HG02885 (cell line): ENCODE measurements at regions not wholly inside any gene's neighbourhood (a gene's known extent, or its start where the extent isn't known, plus 50 kb on each side); places are given as distances from the start of the nearest gene placed in this dataset.

ENCODE experiments used
- ATAC-seq: cut with Tn5 transposase; IDR thresholded peaks from one replicate; pipeline ENCODE4 v1.9.1; 2021; ENCODE audit warnings: mild to moderate bottlenecking; ENCODE audit not compliant: unreplicated experiment, poor library complexity

DNA sequence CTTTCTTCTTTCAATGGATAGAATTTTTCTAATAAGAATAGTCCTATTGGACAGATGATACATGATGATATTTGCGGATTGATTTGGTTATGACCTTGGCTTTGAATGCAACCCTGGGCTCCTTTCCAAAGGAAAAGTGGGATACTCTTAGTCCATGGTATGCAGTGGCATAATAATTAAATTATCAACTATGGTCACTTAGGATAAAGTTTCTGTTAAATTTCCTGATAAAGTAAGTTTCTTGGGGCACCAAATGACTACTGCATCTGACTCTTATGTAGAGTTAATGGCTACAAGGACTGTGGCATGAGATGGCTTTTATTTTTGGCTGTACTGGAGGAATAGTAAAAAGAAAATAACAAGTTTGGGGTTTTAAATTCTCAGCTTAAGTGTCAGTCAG, 126.7 kb downstream of the QPCT start:
- ATAC-seq = no peak

DNA sequence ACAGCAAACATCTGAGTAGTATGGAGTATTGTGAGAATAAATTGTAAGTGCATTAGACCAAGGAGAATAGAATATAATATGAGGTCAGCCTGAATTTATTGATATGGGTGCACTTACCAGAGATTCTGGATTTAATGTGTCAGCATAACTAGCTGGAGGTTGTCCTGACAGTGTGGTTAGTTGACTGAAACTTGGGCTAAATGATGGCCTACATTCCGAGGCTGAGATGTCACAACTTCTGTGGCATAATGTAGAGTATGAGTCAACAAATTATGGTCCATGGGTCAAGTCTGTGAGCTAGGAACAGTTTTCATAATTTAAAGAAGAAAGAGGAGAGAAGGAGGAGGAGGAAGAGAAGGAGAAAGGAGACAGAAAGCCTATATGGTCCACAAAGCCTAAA, 127.6 kb downstream of the QPCT start:
- no peak for ATAC-seq

DNA sequence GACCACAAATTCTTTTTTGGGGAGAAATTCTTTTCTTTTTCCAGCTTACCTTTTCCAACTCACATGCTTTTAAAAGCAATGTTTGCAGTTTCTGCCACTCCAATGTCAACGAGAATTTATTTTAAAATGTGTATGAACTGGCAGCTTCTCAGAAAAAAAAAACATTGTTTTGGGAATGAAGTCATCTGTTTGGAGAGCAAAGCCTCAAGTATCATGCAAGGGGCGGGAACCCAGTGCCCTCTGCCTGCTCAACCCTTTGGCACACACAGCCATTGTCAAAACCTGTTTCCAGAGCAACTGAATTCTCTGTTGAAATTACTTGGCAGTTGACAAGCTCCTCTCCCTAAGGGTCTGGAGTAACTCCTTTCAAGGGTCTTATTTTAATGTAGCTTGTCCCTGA, 128.5 kb downstream of the QPCT start:
- ATAC-seq = no peak

DNA sequence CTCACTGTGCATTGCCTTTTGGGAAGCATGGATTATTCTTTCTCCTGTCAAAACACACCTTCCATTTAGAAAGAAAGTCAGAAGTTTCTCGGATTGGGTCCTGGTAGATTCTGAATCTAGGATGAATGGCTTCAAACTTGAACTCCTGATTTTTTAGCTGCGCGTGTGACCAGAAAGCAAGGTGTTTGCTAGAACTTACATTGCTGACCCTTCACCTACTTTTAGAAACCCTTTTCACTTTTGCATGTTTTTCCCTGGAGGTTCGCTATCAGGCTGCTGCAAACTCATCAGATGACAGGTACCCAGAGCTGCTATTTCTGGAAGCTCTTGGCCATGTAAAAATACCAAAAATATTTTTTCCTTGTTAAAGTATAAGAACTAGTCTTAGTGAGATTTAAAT, 132.0 kb downstream of the QPCT start:
- ATAC-seq = no peak

DNA sequence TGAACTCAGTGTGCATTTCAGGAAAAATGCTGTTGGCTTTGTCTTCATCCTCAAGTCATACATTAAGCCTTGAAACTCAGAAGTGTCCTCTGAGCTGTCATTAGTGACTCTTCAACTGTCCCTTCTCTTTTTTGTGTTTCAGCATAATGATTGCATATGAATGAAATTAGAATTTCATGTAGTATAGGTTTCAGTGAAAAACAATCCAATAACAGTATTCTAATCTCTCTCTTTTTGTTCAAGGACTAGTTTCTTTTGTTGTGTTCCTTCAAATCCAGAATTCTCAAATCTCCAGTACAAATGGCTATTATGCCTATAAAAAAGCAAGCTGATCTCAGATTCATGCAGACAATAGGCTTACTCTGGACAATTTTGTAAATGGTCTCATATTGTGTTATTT, 133.5 kb downstream of the QPCT start:
- ATAC-seq = no peak

DNA sequence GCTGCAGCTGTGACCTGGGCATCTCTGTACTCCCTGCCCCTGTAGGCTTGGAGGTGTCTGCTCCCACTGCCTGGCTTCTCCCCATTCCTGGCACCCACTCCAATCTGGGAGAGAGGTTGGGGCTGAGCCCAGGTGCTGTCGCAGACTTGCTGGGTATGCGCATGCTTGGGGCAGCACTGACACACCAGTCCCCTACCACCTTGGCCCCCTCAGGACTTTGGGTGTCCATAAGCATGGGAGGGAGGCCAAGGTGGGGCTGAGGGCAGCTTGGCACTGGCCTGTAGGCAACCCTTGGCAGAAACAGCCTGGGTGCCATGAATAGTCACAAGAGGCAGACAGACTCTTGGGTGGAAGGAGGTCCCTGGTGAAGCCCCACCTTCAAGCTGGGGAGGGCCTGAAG, 136.8 kb downstream of the QPCT start:
- ATAC-seq = no peak

DNA sequence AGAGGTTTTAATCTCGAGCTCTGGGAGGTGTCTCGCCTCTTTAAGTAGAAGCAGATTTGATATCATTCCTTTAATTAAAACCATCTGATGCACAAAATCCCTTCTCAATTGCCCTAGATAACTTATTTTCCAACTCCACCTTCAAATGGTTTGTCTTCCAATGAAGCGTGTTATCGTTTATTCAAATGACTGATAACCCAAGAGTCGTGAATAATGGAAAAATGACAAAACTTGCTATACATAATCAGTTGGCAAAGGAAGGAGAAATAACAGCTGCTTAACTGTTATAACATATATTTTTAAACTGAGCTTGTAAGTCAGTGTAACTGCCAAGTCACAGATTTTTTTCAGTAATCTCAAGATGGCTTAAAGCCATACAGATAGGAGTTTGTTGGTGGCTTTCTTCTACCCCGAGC, 144.6 kb downstream of the QPCT start:
- no peak for ATAC-seq

DNA sequence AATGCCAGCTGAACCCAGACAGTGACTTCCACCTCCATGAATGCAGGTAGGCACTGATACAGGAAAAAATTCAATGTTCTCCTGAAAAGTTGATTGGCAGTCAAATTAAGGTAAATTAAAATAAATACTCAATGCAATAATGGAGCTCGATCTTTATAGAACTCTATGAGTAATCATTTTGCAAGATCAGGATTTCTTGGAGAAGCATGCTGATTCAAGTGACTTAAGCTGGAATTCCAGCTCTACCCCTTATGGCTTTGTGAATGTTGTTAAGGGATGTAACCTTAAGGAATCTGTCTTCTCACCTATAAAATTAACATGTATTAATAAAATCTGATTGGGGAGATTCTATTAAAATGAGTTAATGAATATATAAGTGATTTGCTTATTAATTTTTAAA, 145.1 kb downstream of the QPCT start:
- no peak for ATAC-seq

DNA sequence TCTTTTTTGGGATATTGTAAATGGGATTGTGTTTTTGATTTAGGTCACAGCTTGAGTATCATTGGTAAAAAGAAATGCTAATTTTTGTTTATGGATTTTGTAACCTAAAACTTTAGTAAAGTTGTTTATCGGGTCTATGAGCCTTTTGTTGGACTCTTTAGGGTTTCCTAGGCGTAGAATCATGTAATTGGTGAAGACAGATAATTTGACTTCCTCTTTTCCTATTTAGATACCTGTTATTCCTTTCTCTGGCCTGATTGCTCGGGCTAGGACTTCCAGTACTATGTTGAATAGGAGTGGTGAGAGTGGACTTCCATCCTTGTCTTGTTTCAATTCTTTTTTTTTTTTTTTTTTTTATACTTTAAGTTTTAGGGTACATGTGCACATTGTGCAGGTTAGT, 149.0 kb downstream of the QPCT start:
- ATAC-seq = no peak

DNA sequence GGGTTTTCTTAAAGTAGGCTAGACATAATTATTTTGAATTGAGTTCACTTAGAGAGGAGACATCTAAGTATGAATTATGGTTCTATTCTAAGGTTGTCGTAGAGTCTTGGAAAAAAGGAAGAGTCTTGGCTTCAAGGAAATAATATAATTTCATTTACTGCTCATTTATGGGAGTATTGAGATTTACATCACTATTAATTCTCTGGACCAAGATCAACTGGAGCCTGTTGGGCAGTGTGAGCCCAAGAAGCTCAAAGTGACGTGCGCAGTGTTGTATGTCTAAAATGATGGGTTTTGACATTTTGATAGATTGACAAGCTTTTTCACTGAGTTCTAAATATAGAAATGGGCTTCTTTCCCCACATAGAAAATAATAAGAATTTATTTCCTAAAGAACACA, 154.7 kb downstream of the QPCT start:
- ATAC-seq = no peak

DNA sequence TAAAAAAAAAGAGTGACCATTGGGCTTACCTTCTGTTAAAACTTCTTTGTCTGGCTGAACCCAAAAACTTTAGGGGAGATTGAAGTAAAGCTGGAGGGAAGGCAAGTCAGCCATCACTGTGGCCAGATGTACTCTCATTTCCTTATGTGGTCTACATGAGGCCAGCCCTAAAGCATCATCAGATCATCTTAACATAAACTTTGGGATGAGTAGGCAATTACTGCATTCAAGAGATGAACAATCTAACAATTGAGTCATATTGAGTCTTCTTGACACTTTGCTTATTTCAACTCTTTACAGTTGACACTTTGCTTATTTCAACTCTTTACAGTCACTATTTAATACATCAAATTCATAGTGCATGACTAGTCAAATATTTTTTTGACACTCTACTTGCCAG, 155.6 kb downstream of the QPCT start:
- no peak for ATAC-seq

DNA sequence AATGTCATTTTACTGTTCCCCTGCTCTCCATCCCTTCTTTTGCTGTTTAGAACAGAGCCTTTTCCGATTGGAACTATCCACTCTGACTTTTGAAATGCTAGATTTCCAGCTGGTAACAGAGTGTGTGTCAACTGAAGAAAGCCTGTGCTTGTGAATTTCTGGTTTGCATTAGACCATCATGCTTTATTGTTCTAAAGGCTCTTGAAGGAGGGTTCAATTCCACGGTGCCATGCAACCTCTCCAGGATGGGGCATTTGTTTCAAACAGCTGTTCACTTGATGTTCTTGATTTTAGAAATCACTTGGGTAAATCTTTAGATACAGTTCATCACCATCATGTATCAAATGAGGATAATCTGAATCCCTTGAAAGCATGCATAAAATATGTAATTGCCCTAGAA, 156.7 kb downstream of the QPCT start:
- ATAC-seq = no peak

DNA sequence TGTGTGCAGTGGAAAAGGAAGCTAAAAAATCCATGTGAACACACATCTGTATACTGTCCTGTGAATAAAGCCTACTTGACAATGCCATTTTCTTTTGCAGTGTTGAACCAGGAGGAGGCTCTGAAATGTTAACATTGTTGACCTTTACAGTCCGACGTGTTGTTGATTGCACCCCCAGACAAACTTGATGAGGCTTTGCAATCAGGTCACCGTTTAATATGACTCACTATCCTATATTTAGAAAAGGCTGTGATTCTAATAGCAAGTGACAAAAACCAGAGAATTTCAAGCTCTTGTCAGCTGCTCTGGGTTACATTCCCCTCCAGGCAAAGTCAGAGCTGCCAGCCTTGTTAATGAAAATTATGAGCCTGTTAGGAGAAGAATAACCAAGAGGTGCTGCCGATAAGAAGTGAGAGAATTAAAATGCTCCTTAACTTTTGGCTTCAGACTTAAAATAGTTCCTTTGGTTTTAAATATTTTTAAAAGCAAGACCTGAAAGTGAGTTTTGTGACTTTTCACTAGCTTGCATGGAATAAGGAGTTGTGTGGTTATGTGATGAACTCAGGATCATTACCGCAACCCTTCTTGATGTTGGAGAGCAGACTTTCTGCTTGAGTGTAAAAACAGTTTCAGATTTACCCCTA, 162.1 kb downstream of the QPCT start:
- no peak for ATAC-seq

DNA sequence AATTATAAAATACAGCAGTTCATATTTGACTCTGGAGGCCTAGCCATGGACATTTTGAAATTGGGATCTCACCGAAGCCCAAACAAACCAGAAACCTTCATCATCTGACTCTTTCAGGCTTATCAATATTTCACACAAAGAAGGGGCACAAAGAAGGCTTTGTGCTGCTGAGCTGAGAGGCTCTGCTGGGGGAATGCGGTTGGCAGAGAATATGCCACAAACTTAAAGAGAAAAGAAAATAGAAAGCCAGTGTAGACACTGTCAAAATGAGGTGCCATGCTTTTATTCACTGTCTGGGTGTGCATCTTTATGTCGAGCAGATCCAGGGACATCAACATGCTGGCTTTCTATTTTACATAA, 162.6 kb downstream of the QPCT start:
- no peak for ATAC-seq

DNA sequence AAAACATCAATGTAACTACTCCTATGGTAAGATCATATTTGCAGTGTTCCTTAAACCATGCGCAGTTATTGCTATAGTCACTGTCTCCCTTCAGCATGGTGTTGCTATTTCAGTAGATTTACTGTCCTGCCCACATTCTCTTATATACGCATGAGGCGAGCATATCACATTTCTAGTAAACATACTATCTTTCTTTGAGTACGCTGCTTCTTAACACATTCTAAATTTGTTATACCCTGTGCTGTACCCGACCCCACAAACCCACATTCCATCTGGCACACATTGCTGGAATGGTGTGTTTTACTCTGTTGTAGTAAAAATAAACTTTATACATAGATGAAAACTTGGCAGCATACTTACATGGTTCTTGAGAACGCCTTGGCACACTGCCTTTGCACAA, 163.3 kb downstream of the QPCT start:
- no peak for ATAC-seq

DNA sequence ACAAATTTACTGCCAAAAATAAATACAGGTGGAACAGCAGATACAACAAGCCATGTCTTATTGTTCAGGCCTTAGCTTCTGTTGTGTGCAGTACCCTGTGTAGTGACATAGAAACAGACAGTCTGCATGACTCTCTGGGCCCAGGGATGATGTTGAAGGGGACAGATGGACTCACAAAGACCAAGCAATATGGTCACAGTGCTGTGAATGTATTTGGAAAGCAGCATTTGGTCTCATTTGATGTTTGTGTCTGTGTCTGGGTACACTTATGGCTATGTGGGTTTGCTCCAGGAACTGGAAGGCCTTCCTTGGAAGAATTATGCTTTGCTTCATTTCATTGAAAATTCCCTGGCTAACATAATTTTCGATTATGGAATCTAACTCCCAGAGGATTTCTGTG, 158.5 kb downstream of the CDC42EP3 start:
- ATAC-seq = no peak

DNA sequence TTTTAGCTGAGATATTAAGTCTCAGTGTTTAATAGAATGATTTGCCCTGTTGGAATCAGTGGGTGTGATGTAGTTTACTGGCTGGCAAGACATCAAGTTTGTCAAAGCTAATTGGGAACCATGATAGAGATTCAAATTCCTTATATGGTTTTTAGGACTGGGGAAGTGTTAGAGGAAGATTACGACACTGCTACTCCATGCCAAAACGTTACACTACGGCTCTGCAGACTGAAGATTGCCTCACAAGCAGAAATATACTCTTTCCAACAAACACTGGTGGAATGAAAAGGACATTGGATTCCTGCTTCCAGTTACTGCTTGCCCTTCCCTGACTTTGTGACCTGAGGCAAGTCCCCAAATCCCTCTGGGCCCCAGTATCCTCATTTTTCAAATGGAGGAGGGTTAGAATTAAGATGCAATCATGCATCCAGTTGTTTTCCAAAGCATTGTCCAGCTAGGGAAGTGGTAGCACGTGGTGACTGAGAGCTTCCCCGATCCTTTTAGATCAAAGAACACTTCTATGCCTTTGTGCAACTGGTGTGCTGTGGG, 147.6 kb downstream of the CDC42EP3 start:
- no peak for ATAC-seq

DNA sequence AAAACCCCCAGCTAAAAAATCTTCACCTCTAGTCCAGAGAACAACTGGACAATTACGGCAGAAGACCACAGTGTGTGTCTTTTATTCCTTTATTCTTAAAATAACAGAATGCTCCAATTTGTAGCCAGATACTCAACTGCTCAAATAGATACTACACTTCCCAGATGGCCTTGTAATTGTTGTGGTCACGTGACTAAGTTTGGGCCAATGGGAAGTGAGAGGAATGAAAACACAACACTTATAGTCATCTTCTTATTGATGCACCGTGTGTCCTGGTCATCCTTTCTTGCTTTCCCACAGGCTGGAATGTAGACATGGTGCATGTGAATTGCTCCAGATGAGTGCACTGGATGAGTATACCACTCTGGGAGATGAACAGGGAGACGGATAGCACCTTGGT, 145.1 kb downstream of the CDC42EP3 start:
- no peak for ATAC-seq

DNA sequence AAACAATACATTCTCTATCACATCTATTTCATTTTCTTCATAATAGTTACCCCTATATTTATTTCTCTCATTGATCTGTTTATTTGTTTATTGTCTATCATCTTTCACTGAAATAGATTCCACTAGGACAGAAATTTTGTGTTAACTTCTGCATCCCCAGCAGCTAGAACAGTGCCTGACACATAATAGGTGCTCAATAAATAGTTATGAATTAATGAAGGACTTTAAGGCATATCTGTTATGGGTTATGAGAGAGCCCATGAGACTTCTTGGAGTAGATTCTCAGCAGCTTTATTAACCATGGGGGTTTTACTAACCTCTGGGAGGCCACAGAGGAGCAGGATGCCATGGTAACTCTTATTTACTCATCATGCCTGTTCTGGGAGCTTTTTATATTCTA, 144.6 kb downstream of the CDC42EP3 start:
- ATAC-seq = no peak

DNA sequence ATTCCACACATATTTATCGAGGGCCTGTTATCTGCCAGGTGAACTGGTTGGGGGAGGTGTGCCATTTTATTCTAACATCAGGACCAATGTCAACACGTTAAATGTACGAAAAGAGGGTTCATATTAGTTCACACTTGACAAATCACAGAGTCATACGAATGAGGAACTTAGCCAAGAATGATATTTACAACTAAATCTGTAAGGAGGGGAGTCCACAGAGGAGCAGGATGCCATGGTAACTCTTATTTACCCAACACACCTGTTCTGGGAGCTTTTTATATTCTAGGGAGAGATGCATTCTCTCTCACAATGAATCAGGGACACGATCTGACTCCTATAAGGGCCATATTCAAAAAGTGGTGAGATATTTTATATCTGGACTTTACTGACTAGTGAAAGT, 144.1 kb downstream of the CDC42EP3 start:
- no peak for ATAC-seq

DNA sequence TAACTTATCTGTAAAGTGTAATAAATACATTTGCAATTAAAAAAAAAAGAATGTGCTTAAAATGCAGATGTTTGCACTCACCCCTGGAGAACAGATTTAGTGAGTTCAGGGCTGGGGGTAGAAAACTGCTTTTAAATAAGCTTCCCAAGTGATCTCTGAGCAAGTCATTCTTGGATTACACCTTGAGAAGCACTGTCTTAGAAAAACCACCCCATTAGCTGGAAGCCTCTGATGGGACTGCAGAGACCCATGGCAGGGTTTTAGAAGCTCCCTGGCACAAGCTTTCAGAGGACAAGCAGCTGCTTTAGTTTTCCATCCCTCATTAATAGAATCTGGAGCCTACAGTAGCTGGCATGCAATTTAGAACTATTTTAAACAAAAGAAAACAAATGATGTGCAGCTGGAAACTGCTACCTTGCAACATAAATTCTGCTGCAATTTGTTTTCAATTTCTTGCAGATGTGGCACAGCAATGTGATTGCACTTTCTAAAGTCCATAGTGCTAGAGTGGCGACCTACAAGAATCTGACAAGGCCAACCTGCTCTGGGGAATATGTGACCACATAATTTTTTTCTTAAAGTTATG, 141.5 kb downstream of the CDC42EP3 start:
- no peak for ATAC-seq

DNA sequence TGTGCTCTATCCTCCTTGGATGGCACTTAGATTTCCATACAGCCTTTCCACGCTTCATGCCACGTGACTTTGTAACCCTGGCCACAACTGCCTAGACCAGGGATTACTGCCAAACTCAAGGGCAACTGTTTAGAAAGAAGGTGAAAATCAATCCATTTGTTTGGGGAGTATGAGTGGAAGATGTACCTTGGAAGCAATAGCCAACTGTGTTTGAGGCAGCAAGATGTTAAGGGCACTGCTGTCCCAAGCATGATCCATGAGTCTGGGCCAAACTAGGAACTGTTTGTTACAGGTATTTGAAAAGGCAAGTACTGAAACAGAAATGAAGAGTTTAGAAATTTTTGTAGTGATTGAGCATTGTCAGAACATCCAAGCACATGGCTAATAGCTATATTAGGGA, 138.9 kb downstream of the CDC42EP3 start:
- no peak for ATAC-seq
